ENCODE measurements at regions not wholly inside any gene's neighbourhood (a gene's known extent, or its start where the extent isn't known, plus 50 kb on each side); places are given as distances from the start of the nearest gene placed in this dataset.
"Not testable (repeated sequence)": the region's sequence is repeated elsewhere in the genome, so short reads cannot be mapped to it uniquely, and the experiment has no call there.

- WGBS, result 82% methylated on average over 8 of the region's 8 CpGs
- H3K36me3 ChIP-seq (ENCODE audit: control insufficient read depth in 2 of 2, insufficient read depth in 2 of 2, low read length in 1 of 2); DNase-seq (ENCODE audit: low read depth in 6 of 9, low spot score in 9 of 9); H3K27ac ChIP-seq (ENCODE audit: low read depth in 1 of 2, low read length in 1 of 2); H3K4me1 ChIP-seq (ENCODE audit: control insufficient read depth in 2 of 2, insufficient read depth in 2 of 2, low read length in 2 of 2); H3K4me3 ChIP-seq (ENCODE audit: low read length in 2 of 2); H3K27me3 ChIP-seq (ENCODE audit: control insufficient read depth in 2 of 2, insufficient read depth in 1 of 2, low read length in 1 of 2); H3K9me3 ChIP-seq (ENCODE audit: control insufficient read depth in 2 of 2, insufficient read depth in 1 of 2, low read length in 1 of 2): not testable (repeated sequence)
Observed at GRCh38 chr7:109632890-109633289, 1063.2 kb downstream of the DNAJB9 start.

GRCh38 chr7:109635374-109635773 is 1065.7 kb downstream of the DNAJB9 start:
- Histone ChIP-seq H3K4me3 (ENCODE audit: low read length in 2 of 2) (no peak overlapping the region), H3K27me3 (ENCODE audit: control insufficient read depth in 2 of 2, insufficient read depth in 1 of 2, low read length in 1 of 2) (no peaks in the 10 kb centered on the region), H3K27ac (ENCODE audit: low read depth in 1 of 2, low read length in 1 of 2) (no peak overlapping the region), H3K36me3 (ENCODE audit: control insufficient read depth in 2 of 2, insufficient read depth in 2 of 2, low read length in 1 of 2) (no peaks in the 10 kb centered on the region), H3K9me3 (ENCODE audit: control insufficient read depth in 2 of 2, insufficient read depth in 1 of 2, low read length in 1 of 2) (no peaks in the 10 kb centered on the region), H3K4me1 (ENCODE audit: control insufficient read depth in 2 of 2, insufficient read depth in 2 of 2, low read length in 2 of 2) (no peaks in the 10 kb centered on the region)
- 91% methylated on average over 3 of the region's 3 CpGs for WGBS
- no peak for DNase-seq (ENCODE audit: low read depth in 6 of 9, low spot score in 9 of 9)

GRCh38 chr7:109637428-109637990 is 1067.8 kb downstream of the DNAJB9 start:
- H3K27me3 ChIP-seq (ENCODE audit: control insufficient read depth in 2 of 2, insufficient read depth in 1 of 2, low read length in 1 of 2), result no peaks in the 10 kb centered on the region
- H3K9me3 ChIP-seq (ENCODE audit: control insufficient read depth in 2 of 2, insufficient read depth in 1 of 2, low read length in 1 of 2), result no peaks in the 10 kb centered on the region
- H3K27ac ChIP-seq (ENCODE audit: low read depth in 1 of 2, low read length in 1 of 2), result no peak overlapping the region
- no peaks in the 10 kb centered on the region for H3K4me1 ChIP-seq (ENCODE audit: control insufficient read depth in 2 of 2, insufficient read depth in 2 of 2, low read length in 2 of 2)
- 95% methylated on average over 4 of the region's 4 CpGs for WGBS
- DNase-seq (ENCODE audit: low read depth in 6 of 9, low spot score in 9 of 9), result no peak
- H3K36me3 ChIP-seq (ENCODE audit: control insufficient read depth in 2 of 2, insufficient read depth in 2 of 2, low read length in 1 of 2), result no peaks in the 10 kb centered on the region
- no peak overlapping the region for H3K4me3 ChIP-seq (ENCODE audit: low read length in 2 of 2)

DNA sequence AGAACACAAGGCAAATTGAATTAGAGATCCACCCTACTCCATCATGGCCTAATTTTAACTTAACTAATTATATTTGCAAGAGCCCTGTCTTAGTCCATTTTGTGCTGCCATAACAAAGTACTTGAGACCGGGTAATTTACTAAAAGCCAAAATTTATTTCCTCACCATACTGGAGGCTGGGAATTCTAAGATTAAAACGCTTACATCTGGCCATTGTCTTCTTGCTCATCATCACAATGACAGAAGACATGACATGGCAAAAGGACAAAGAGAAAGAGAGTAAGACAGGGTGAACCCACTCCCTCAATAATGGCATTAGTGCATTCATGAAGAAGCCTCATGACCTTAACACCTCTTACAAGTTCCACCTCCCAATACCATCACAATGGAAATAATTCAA is 1068.6 kb downstream of the DNAJB9 start:
- no peak for DNase-seq (ENCODE audit: low read depth in 6 of 9, low spot score in 9 of 9)
- no peaks in the 10 kb centered on the region for H3K4me1 ChIP-seq (ENCODE audit: control insufficient read depth in 2 of 2, insufficient read depth in 2 of 2, low read length in 2 of 2)
- no peak overlapping the region for H3K4me3 ChIP-seq (ENCODE audit: low read length in 2 of 2)
- H3K27me3 ChIP-seq (ENCODE audit: control insufficient read depth in 2 of 2, insufficient read depth in 1 of 2, low read length in 1 of 2), result no peaks in the 10 kb centered on the region
- WGBS, result 93% methylated on average over 2 of the region's 2 CpGs
- no peaks in the 10 kb centered on the region for H3K36me3 ChIP-seq (ENCODE audit: control insufficient read depth in 2 of 2, insufficient read depth in 2 of 2, low read length in 1 of 2)
- no peaks in the 10 kb centered on the region for H3K9me3 ChIP-seq (ENCODE audit: control insufficient read depth in 2 of 2, insufficient read depth in 1 of 2, low read length in 1 of 2)
- no peak overlapping the region for H3K27ac ChIP-seq (ENCODE audit: low read depth in 1 of 2, low read length in 1 of 2)

GRCh38 chr7:109639561-109639960 is 1069.9 kb downstream of the DNAJB9 start:
- Histone ChIP-seq H3K36me3 (ENCODE audit: control insufficient read depth in 2 of 2, insufficient read depth in 2 of 2, low read length in 1 of 2) (no peaks in the 10 kb centered on the region), H3K27ac (ENCODE audit: low read depth in 1 of 2, low read length in 1 of 2) (no peak overlapping the region), H3K27me3 (ENCODE audit: control insufficient read depth in 2 of 2, insufficient read depth in 1 of 2, low read length in 1 of 2) (no peaks in the 10 kb centered on the region), H3K4me3 (ENCODE audit: low read length in 2 of 2) (no peak overlapping the region), H3K4me1 (ENCODE audit: control insufficient read depth in 2 of 2, insufficient read depth in 2 of 2, low read length in 2 of 2) (no peaks in the 10 kb centered on the region), H3K9me3 (ENCODE audit: control insufficient read depth in 2 of 2, insufficient read depth in 1 of 2, low read length in 1 of 2) (no peaks in the 10 kb centered on the region)
- no peak for DNase-seq (ENCODE audit: low read depth in 6 of 9, low spot score in 9 of 9)

- no peak overlapping the region for H3K27ac ChIP-seq (ENCODE audit: low read depth in 1 of 2, low read length in 1 of 2)
- H3K36me3 ChIP-seq (ENCODE audit: control insufficient read depth in 2 of 2, insufficient read depth in 2 of 2, low read length in 1 of 2), result no peaks in the 10 kb centered on the region
- H3K27me3 ChIP-seq (ENCODE audit: control insufficient read depth in 2 of 2, insufficient read depth in 1 of 2, low read length in 1 of 2), result no peaks in the 10 kb centered on the region
- H3K4me3 ChIP-seq (ENCODE audit: low read length in 2 of 2), result no peak overlapping the region
- no peak for DNase-seq (ENCODE audit: low read depth in 6 of 9, low spot score in 9 of 9)
- WGBS, result 92% methylated on average over 7 of the region's 7 CpGs
- no peaks in the 10 kb centered on the region for H3K9me3 ChIP-seq (ENCODE audit: control insufficient read depth in 2 of 2, insufficient read depth in 1 of 2, low read length in 1 of 2)
- no peaks in the 10 kb centered on the region for H3K4me1 ChIP-seq (ENCODE audit: control insufficient read depth in 2 of 2, insufficient read depth in 2 of 2, low read length in 2 of 2)
Observed at GRCh38 chr7:109641445-109641844, 1071.8 kb downstream of the DNAJB9 start.

DNA sequence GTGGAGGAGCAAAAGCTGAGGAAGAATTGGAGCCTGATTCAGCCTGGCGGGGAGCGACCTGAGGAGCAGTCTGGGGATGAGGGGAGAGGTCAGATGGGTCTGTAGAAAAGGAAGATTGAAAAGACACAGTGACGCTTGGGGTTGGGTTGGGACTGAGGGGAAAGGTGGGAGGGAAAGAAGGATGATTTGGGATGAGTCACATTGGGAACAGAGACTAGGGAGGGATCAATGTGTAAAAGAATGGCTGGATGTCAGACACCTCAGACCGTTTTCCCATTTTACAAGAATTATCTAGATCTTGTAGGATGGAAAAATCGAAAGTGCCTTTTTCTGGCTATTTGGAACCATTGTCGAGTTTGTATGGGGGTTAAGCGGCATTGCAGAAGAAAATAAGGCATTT is 1076.5 kb downstream of the DNAJB9 start:
- WGBS, result 91% methylated on average over 7 of the region's 7 CpGs
- Histone ChIP-seq H3K27me3 (ENCODE audit: control insufficient read depth in 2 of 2, insufficient read depth in 1 of 2, low read length in 1 of 2) (no peaks in the 10 kb centered on the region), H3K4me3 (ENCODE audit: low read length in 2 of 2) (no peak overlapping the region), H3K9me3 (ENCODE audit: control insufficient read depth in 2 of 2, insufficient read depth in 1 of 2, low read length in 1 of 2) (no peaks in the 10 kb centered on the region), H3K4me1 (ENCODE audit: control insufficient read depth in 2 of 2, insufficient read depth in 2 of 2, low read length in 2 of 2) (no peaks in the 10 kb centered on the region), H3K27ac (ENCODE audit: low read depth in 1 of 2, low read length in 1 of 2) (no peak overlapping the region), H3K36me3 (ENCODE audit: control insufficient read depth in 2 of 2, insufficient read depth in 2 of 2, low read length in 1 of 2) (no peaks in the 10 kb centered on the region)
- DNase-seq (ENCODE audit: low read depth in 6 of 9, low spot score in 9 of 9), result no peak

DNA sequence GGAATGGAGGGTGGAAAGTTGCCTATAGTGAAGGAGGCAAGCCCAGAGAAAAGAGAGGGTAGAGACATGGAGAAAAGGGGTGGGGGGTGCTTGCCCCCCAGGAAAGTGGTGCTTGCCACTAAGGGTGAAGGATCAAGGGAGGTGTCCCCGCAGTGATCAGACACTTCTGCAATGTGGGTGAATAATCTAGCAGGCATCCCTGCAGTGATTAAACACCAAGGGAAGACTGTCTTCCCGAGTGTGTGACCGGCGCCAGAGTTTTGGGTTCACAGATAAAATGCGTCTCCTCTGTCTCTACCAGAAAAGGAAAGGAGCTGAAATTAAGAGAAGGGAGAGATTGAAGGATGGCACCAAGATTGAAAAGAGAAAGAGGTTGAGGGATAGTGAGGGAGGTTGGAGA is 1076.9 kb downstream of the DNAJB9 start:
- H3K27ac ChIP-seq (ENCODE audit: low read depth in 1 of 2, low read length in 1 of 2); H3K27me3 ChIP-seq (ENCODE audit: control insufficient read depth in 2 of 2, insufficient read depth in 1 of 2, low read length in 1 of 2); H3K36me3 ChIP-seq (ENCODE audit: control insufficient read depth in 2 of 2, insufficient read depth in 2 of 2, low read length in 1 of 2); DNase-seq (ENCODE audit: low read depth in 6 of 9, low spot score in 9 of 9); H3K4me3 ChIP-seq (ENCODE audit: low read length in 2 of 2); H3K9me3 ChIP-seq (ENCODE audit: control insufficient read depth in 2 of 2, insufficient read depth in 1 of 2, low read length in 1 of 2); H3K4me1 ChIP-seq (ENCODE audit: control insufficient read depth in 2 of 2, insufficient read depth in 2 of 2, low read length in 2 of 2): not testable (repeated sequence)
- WGBS, result 95% methylated on average over 5 of the region's 5 CpGs

DNA sequence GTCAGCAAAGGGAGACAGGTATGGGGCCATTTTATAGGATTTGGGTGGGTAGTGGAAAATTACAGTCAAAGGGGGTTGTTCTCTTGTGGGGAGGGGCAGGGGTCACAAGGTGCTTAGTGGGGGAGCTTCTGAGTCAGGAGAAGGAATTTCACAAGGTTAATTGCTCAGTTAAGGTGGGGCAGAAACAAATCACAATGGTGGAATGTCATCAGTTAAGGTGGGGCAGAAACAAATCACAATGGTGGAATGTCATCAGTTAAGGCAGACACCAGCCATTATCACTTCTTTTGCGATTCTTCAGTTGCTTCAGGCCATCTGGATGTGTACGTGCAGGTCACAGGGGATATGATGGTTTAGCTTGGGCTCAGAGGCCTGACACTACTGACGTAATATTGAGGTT is 1077.6 kb downstream of the DNAJB9 start:
- DNase-seq (ENCODE audit: low read depth in 6 of 9, low spot score in 9 of 9); H3K36me3 ChIP-seq (ENCODE audit: control insufficient read depth in 2 of 2, insufficient read depth in 2 of 2, low read length in 1 of 2); H3K27me3 ChIP-seq (ENCODE audit: control insufficient read depth in 2 of 2, insufficient read depth in 1 of 2, low read length in 1 of 2); H3K4me1 ChIP-seq (ENCODE audit: control insufficient read depth in 2 of 2, insufficient read depth in 2 of 2, low read length in 2 of 2); H3K27ac ChIP-seq (ENCODE audit: low read depth in 1 of 2, low read length in 1 of 2); H3K9me3 ChIP-seq (ENCODE audit: control insufficient read depth in 2 of 2, insufficient read depth in 1 of 2, low read length in 1 of 2); H3K4me3 ChIP-seq (ENCODE audit: low read length in 2 of 2): not testable (repeated sequence)
- WGBS, result 93% methylated on average over 3 of the region's 3 CpGs

DNA sequence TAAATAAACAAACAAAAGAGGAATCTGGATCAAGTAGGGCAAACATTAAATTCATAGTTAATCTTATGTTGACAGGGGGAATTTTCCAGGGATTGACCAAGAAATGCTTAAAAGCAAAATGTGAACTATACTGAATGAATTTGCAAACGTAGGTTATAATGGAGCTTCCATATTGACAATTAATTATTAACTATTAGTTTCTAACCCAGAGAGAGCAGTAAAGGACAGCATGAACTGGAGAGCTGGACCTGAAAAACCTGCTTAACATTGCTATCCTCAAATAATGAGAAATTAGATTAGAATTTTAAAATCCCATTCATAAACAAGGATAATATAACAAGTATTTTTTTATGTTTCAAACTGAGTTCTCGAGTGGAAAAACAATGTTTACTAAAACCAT is 1089.6 kb downstream of the DNAJB9 start:
- no peaks in the 10 kb centered on the region for H3K4me1 ChIP-seq (ENCODE audit: control insufficient read depth in 2 of 2, insufficient read depth in 2 of 2, low read length in 2 of 2)
- 86% methylated on average over 2 of the region's 2 CpGs for WGBS
- no peak for DNase-seq (ENCODE audit: low read depth in 6 of 9, low spot score in 9 of 9)
- H3K4me3 ChIP-seq (ENCODE audit: low read length in 2 of 2), result no peak overlapping the region
- no peaks in the 10 kb centered on the region for H3K36me3 ChIP-seq (ENCODE audit: control insufficient read depth in 2 of 2, insufficient read depth in 2 of 2, low read length in 1 of 2)
- no peak overlapping the region for H3K27ac ChIP-seq (ENCODE audit: low read depth in 1 of 2, low read length in 1 of 2)
- H3K9me3 ChIP-seq (ENCODE audit: control insufficient read depth in 2 of 2, insufficient read depth in 1 of 2, low read length in 1 of 2), result no peaks in the 10 kb centered on the region
- H3K27me3 ChIP-seq (ENCODE audit: control insufficient read depth in 2 of 2, insufficient read depth in 1 of 2, low read length in 1 of 2), result no peaks in the 10 kb centered on the region
